ENCODE measurements at regions not wholly inside any gene's neighbourhood (a gene's known extent, or its start where the extent isn't known, plus 50 kb on each side); places are given as distances from the start of the nearest gene placed in this dataset.

GRCh38 chr11:45051621-45052020 is 94.8 kb upstream of the PRDM11 start:
- TF ChIP-seq FOXM1 (IDR thresholded peaks at IDR 0.05; ENCODE audit: borderline replicate concordance, low read depth), result no peak
- TF ChIP-seq, protein P1, sequence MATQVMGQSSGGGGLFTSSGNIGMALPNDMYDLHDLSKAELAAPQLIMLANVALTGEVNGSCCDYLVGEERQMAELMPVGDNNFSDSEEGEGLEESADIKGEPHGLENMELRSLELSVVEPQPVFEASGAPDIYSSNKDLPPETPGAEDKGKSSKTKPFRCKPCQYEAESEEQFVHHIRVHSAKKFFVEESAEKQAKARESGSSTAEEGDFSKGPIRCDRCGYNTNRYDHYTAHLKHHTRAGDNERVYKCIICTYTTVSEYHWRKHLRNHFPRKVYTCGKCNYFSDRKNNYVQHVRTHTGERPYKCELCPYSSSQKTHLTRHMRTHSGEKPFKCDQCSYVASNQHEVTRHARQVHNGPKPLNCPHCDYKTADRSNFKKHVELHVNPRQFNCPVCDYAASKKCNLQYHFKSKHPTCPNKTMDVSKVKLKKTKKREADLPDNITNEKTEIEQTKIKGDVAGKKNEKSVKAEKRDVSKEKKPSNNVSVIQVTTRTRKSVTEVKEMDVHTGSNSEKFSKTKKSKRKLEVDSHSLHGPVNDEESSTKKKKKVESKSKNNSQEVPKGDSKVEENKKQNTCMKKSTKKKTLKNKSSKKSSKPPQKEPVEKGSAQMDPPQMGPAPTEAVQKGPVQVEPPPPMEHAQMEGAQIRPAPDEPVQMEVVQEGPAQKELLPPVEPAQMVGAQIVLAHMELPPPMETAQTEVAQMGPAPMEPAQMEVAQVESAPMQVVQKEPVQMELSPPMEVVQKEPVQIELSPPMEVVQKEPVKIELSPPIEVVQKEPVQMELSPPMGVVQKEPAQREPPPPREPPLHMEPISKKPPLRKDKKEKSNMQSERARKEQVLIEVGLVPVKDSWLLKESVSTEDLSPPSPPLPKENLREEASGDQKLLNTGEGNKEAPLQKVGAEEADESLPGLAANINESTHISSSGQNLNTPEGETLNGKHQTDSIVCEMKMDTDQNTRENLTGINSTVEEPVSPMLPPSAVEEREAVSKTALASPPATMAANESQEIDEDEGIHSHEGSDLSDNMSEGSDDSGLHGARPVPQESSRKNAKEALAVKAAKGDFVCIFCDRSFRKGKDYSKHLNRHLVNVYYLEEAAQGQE (IDR thresholded peaks at IDR 0.05; ENCODE audit: low read depth), result no peak
- no peak for TF ChIP-seq RAD21 (IDR thresholded peaks at IDR 0.05; ENCODE audit: low read depth)
- TF ChIP-seq TEAD4 (IDR thresholded peaks at IDR 0.05), result no peak
- no peak for TF ChIP-seq CEBPB (IDR thresholded peaks at IDR 0.05)
- TF ChIP-seq TAF1 (IDR thresholded peaks at IDR 0.05; ENCODE audit: low read depth), result no peak
- no peak for TF ChIP-seq TCF12 (IDR thresholded peaks at IDR 0.05; ENCODE audit: low read depth)

Measured in Ishikawa (cell line).